ENCODE measurements at regions not wholly inside any gene's neighbourhood (a gene's known extent, or its start where the extent isn't known, plus 50 kb on each side); places are given as distances from the start of the nearest gene placed in this dataset.

DNA sequence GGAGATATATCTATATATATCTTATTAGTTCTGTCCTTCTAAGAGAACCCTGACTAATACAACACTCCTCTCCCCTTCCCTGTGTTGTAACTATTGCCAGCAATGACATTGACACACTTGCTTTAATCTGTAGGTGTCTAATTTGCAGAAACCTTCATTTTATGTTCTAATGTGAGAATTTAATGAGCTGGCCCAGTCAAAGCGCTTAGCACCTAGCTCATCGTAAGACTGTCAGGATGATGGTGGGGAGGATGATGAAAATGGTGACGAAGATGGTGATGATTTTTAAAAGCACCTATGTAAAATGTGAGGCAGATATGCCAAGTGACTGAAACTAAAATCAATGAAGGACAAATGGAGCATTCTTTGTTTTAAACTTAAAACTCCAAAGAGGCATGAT, 183.8 kb downstream of the DHX15 start:
- H3K4me3 ChIP-seq: no peak overlapping the region
- no peak for DNase-seq
- H3K36me3 ChIP-seq (ENCODE audit: low read depth): no peaks in the 10 kb centered on the region
- ATAC-seq: no peak
- H3K4me1 ChIP-seq (ENCODE audit: low read depth): no peaks in the 10 kb centered on the region
- H3K9me3 ChIP-seq: no peaks in the 10 kb centered on the region
- intact Hi-C loops (cut with DNase I, micrococcal nuclease): no loop called here
- TF ChIP-seq, protein P1, sequence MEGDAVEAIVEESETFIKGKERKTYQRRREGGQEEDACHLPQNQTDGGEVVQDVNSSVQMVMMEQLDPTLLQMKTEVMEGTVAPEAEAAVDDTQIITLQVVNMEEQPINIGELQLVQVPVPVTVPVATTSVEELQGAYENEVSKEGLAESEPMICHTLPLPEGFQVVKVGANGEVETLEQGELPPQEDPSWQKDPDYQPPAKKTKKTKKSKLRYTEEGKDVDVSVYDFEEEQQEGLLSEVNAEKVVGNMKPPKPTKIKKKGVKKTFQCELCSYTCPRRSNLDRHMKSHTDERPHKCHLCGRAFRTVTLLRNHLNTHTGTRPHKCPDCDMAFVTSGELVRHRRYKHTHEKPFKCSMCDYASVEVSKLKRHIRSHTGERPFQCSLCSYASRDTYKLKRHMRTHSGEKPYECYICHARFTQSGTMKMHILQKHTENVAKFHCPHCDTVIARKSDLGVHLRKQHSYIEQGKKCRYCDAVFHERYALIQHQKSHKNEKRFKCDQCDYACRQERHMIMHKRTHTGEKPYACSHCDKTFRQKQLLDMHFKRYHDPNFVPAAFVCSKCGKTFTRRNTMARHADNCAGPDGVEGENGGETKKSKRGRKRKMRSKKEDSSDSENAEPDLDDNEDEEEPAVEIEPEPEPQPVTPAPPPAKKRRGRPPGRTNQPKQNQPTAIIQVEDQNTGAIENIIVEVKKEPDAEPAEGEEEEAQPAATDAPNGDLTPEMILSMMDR (IDR thresholded peaks at IDR 0.05): no peak

DNA sequence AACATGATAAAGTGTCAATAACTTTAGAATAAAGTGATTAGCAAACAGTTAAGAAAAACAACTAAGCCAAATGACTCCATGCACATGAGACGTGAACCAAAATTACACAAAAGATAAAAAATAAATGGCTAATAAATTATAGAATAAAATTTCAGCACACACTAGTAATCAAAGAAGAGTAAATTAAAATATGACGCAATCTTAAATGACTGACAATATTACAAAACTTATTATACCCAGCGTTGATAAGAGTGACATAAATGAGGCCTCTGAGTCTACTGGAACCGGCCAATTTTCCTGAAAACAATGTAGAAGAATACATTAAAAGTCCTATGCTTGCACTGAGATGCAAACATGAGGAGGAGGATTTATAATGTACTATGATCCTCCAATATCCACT, 187.4 kb downstream of the DHX15 start:
- Histone ChIP-seq H3K4me1 (ENCODE audit: low read depth) (no peaks in the 10 kb centered on the region), H3K9me3 (no peaks in the 10 kb centered on the region), H3K36me3 (ENCODE audit: low read depth) (no peaks in the 10 kb centered on the region), H3K4me3 (no peak overlapping the region)
- DNase-seq: no peak
- no peak for ATAC-seq
- intact Hi-C loops (cut with DNase I, micrococcal nuclease): no loop called here
- TF ChIP-seq, protein P1 (IDR thresholded peaks at IDR 0.05): no peak

DNA sequence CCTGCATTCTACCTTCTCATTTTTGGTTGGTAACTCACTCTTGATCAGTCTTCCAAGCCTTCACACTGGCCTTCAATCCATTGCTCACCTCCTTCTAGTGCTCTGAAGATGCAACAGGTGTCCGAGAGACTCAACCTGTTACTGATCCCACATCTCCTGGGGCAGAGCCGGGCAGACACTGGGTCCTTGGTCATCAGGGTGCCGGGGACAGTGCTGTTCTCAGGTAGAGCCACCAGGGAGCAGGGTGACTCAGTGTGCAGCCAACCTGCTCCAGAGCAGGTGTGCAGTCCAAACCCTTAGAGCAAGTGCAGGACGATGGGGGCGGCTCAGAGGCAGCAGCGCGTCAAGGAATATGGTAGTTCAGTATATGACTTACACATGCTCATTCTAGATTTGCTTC, 188.4 kb downstream of the DHX15 start:
- Histone ChIP-seq H3K4me3 (no peak overlapping the region), H3K4me1 (ENCODE audit: low read depth) (no peaks in the 10 kb centered on the region), H3K9me3 (no peaks in the 10 kb centered on the region), H3K36me3 (ENCODE audit: low read depth) (no peaks in the 10 kb centered on the region)
- TF ChIP-seq, protein P1 (IDR thresholded peaks at IDR 0.05): no peak
- intact Hi-C loops (cut with DNase I, micrococcal nuclease): no loop called here
- ATAC-seq (no peak), DNase-seq (no peak)

DNA sequence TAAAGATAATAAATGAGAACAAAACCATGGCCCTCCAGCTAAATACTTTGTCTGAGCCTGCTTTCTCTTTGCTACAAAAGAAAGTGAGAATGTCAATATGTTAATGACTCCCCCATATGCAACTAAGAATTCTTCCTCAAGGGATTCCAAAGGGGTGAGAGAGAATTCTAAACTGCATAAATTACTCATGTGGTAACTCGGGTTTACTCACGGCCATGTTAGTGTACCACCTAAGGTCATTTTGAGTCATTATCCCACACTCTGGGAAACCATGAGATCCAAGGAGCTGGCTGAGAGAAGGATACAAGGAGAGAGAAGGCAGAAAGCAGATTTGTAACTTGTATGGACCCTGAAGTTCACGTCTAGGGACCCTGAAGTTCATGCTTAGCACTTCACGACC, 190.3 kb downstream of the DHX15 start:
- DNase-seq (no peak), ATAC-seq (no peak)
- no peak overlapping the region for H3K4me3 ChIP-seq
- TF ChIP-seq, protein P1 (IDR thresholded peaks at IDR 0.05): no peak
- no peaks in the 10 kb centered on the region for H3K36me3 ChIP-seq (ENCODE audit: low read depth)
- no peaks in the 10 kb centered on the region for H3K4me1 ChIP-seq (ENCODE audit: low read depth)
- intact Hi-C loops (cut with DNase I, micrococcal nuclease): no loop called here
- no peaks in the 10 kb centered on the region for H3K9me3 ChIP-seq

DNA sequence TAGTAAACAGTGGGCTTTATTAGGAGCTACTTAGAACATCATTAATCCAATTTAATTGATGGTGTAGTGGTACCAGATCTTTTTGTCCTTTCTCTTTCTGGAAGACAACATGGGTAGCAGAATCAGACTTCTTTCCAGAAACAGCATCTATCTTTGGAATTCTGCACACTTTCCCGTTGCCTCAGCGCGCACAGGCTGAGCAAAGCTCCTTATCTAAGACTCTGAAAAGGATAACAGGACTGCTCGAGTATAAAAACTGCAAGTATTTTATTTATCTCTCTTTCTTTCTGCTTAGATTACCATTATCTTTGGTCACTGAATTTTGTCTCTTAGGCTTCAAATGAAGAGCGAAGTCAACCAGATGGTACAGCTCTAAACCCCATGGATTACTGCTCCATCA, 191.7 kb downstream of the DHX15 start:
- intact Hi-C loops (cut with DNase I, micrococcal nuclease): no loop called here
- Histone ChIP-seq H3K36me3 (ENCODE audit: low read depth) (no peaks in the 10 kb centered on the region), H3K4me3 (no peak overlapping the region), H3K4me1 (ENCODE audit: low read depth) (no peaks in the 10 kb centered on the region), H3K9me3 (no peaks in the 10 kb centered on the region)
- ATAC-seq (no peak), DNase-seq (no peak)
- TF ChIP-seq, protein P1 (IDR thresholded peaks at IDR 0.05): no peak

DNA sequence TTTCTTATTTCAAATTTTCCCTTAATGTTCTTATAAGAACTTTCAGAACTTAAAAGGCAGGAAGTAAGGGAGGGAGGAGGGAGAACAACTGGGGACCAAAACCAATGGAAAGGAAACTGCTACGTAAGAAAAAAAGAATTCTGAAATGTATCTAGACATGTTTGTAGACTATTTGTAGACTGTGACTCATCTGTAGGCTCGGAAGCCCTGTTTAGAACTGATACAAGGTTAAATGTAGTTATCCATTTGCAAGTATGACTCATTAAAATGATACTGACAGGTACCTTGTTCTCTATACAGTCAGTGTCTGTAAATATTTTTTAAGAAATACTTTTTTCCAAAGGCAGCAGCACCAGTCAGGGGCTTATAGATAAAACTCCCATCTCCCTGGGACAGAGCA, 202.0 kb downstream of the DHX15 start:
- no peaks in the 10 kb centered on the region for H3K36me3 ChIP-seq (ENCODE audit: low read depth)
- ATAC-seq (peak; percentile 62), DNase-seq (no peak)
- TF ChIP-seq, protein P1 (IDR thresholded peaks at IDR 0.05): no peak
- no peaks in the 10 kb centered on the region for H3K9me3 ChIP-seq
- intact Hi-C loops (cut with DNase I, micrococcal nuclease): no loop called here
- no peaks in the 10 kb centered on the region for H3K4me1 ChIP-seq (ENCODE audit: low read depth)
- no peak overlapping the region for H3K4me3 ChIP-seq
